HG02840 (cell line): ENCODE measurements at regions not wholly inside any gene's neighbourhood (a gene's known extent, or its start where the extent isn't known, plus 50 kb on each side); places are given as distances from the start of the nearest gene placed in this dataset.

Experiments
- ATAC-seq: cut with Tn5 transposase; IDR thresholded peaks from one replicate; pipeline ENCODE4 v1.9.1; 2021; ENCODE audit warnings: mild to moderate bottlenecking, moderate library complexity, moderate number of reproducible peaks; ENCODE audit not compliant: unreplicated experiment, low FRiP score

GRCh38 chr21:35147439-35147838 lies 98.3 kb upstream of the RUNX1 start:
- no peak for ATAC-seq

DNA sequence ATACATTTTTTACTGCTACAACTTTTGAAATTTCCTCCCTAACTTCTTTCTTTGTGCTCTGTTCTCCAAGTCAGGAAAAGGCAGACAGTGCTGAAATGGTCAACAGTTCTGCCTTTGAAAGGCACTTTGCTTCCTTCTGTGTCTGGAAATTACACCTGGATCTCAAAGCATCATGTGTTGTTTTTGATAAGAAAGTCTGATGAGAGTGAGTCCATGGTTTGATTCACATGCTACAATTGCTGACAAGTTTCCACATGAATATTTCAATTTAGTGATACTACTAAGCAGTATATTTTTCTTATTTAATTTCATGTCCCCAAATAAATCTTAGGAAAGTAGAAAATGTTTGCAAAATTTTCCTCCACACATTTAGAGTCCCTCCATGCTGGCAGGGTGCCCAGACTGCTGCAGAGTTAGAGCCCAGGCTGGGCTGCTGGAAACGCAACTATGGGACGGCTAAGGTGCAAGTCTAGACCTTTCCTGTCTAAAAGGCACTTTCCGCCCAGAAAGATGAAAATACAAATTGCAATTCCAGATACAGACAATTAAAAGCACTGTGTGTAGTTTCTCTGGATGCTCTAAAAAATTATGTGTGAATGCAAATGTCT lies 96.6 kb upstream of the RUNX1 start:
- no peak for ATAC-seq

DNA sequence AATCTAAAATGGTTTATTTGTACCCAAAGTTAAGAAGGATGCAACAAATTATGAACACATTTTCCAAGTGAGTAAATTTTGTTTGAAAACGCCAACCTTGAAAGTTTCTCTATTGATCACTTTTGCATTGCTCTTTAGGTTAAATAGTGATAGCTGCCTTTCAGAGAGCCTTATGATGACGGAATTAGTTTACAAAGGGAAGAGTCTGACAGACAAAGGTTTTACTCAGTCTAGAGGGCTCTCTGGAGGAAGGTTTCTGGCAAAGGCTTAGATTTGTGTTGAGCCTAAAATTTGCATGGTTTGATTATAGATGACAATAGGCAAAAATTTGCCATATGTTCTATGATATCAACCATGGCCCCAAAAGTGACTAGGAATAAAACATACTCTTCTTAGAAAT lies 95.9 kb upstream of the RUNX1 start:
- no peak for ATAC-seq

DNA sequence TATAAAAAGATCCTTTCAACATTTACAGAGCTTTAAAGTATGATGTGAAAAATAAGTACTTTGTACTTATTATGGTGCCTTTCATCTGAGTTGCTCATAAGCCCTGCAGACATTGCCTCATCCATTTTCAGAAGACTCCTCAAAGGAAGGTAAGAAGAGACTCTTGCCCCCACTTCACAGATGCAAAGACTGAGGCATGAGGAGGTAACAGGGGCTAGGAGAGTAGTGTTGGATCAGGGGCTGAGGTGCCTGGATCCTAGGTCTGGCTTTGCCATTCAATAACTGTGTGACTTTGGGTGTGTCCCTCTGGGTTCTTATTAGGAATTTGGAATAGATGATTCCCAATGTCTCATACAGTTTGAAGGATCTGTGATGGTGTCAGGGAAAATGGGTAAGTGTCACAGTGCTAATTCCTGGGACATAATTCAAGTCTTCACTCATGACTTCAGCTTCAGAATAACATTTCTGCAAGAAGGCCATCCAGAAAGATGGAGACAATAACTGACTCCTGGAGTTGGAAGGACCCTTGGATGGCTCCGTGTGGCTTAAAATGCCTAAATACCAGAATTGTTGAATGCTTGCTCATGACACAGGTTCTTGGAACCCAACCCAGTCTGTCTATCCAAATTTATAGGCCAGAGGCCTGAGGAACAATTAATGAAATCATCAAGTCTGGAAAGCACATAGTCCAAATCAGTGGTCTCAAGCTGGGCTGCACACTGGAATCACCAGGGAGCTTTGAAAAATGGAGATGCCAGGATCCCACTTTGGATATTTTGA lies 93.1 kb upstream of the RUNX1 start:
- ATAC-seq = no peak

GRCh38 chr21:35139382-35139715 lies 90.2 kb upstream of the RUNX1 start:
- ATAC-seq = no peak

- ATAC-seq = no peak
These were observed 89.7 kb upstream of the RUNX1 start for GRCh38 chr21:35138665-35139381.

DNA sequence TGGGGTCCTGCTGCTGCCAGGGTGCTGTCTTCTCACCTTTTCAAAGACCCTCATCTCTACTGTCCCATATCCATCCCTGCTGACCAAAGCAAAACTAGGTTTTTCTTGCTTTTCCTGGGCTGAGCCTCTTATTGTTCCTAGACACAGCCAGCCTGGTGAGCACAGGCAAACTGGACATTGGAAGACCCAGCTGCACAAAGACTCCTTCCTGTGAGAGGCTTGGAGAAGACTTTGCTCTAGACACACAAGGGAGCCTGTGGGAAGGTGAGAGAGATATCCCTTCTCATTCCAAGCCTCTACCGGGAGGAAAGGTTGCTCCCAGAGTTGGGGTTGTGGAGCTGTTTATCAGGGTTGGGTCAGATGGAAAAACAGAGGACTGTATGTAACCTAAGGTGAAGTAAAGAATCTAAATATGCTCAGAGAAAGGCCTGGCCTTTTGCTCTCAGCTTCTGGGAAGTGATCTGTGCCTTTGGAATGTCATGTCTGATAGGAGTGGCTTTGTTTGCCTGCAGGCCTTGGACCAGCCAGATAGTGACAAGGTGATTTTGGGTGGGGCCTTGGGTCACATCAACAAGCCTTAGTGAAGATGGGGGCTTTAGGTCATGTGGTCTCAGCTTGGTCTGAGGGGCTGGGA lies 87.6 kb upstream of the RUNX1 start:
- ATAC-seq = no peak

DNA sequence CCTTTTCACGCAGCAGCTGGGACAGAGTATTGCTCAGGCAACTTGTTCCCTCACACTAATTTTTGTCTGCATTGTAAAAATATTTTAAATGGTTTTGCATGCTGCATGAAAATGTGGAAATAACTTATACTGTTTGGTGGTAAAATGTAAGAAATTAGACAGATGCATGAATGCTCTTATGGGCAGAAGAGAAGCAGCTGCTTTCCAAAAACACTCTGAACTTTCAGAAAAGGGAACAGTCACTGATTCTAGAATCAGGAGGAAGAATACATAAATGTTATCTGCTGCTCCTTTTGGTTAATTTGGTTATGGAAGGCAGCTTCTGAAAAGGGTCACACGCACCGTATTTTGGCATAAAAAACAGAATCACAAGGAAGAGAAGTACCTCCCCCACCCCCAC lies 87.0 kb upstream of the RUNX1 start:
- ATAC-seq = no peak

- no peak for ATAC-seq
These were observed 86.4 kb upstream of the RUNX1 start for GRCh38 chr21:35135481-35135880.

- ATAC-seq = no peak
These were observed 85.2 kb upstream of the RUNX1 start for GRCh38 chr21:35134309-35134708.

GRCh38 chr21:35128536-35128935 lies 79.4 kb upstream of the RUNX1 start:
- ATAC-seq = no peak

DNA sequence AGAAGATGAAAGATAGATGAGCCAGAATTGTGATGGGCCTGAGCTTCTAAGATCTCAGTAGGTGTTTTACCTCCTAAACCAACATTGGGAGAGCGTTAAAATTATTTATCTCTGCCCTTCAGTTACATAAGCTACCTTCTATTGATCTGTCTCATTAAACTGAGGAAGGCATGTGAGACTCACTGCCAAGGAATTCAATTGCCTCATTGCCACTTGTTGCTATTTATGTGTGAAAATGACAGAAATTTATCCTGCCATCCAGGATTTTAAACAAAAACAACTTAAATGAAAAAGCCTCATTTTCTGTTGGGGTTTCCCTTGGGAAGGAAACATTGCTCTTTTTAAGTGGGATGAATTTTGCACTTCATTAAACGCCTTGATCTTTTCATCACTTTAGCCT lies 78.7 kb upstream of the RUNX1 start:
- no peak for ATAC-seq

DNA sequence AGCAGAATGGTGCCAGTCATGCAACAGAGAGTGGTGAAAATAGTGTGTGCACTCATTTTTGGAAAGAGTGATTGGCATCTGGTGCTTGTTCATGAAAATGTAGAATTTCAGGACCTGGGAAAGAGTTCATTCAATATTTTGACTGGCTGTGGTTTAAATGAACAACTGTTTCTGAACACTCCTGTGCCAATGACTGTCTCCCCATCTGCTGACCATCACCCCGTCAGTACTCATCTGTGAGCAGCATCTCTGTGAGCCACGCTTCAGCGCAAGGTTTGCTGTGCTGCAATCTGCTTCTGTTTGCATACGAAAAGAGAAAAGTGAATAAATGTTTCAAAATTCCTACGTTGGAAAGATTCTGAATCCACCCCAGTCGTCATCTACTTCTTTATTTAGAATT lies 77.9 kb upstream of the RUNX1 start:
- ATAC-seq = no peak

GRCh38 chr21:35120631-35121180 lies 71.6 kb upstream of the RUNX1 start:
- ATAC-seq = no peak

DNA sequence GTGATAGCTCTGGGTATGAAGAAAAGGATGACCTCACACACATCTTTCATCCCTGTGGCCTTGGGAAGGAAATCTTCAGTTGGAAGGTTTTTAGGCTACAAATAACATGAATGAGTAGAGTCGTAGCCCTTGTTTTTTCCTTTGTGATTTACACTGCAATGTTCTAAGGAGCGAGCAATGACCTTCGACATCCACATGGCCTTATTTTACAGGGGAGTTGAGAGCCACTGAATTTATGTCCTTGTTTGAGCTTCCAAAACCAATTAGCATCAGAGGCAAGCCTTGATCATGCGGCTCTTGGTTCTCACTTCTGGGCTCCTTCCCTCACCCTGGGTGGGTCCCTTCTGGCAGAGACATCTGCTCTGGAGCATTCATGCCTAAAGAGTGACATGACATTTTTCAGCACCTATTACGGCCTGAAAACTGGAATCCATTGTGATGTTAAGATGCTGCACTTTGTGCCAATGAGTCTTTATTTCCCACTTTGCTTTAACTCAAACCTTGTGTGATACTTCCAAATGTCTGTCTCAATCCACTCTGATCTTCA lies 70.5 kb upstream of the RUNX1 start:
- no peak for ATAC-seq

DNA sequence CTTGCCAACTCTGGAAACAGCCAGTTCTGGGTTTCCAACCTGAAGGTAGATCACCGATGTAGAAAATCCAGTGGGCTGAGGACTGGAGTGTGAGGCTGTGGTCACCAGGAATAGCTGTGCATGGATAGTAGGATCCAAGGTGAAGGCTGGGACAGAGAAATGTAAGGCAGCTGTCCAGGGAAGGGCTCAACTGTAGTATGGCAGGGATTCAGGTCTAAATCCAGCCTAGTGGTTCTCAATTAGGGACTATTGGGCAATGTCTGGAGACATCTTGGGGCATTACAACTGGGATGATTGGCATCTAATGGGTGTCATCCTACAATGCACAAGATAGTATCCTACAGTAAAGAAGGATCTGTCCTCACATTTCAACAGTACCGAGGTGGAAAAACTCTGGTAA lies 67.7 kb upstream of the RUNX1 start:
- ATAC-seq = no peak

DNA sequence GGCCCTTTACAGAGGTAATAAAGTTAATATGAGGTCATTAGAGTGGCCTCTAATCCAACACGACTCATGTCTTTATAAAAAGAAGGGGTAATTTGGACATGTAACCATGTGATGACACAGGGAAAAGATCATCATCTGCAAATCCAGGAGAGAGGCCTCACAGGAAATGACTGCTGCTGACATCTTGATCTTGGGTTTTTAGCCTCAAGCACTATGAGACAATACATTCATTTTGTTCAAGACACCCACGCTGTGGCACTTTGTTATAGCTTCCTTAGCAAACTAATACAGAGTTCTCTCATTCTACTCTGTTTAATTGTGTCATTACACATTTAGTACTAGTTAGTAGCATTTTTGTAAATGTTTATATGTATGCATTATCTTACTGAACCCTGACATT lies 64.0 kb upstream of the RUNX1 start:
- ATAC-seq = no peak

GRCh38 chr21:35111321-35111930 lies 62.3 kb upstream of the RUNX1 start:
- no peak for ATAC-seq

DNA sequence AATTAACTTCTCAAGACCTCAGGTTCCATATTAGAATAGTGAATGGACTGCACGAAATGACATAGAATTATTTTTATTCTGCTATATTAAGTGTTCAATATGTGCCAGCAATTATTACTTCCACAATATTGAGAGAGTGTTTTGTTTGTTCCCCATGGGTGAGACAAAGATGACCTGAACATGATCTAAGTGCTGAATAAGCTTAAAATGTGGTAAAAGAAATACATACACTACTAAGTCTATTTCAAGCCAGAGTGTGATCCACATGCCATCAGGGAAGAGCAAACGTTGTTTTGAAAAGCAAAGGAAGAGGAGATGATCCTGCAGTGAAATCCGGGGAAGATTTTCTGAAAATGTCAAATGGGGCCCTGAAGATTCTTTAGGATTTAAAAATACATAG lies 59.8 kb upstream of the RUNX1 start:
- ATAC-seq = no peak

DNA sequence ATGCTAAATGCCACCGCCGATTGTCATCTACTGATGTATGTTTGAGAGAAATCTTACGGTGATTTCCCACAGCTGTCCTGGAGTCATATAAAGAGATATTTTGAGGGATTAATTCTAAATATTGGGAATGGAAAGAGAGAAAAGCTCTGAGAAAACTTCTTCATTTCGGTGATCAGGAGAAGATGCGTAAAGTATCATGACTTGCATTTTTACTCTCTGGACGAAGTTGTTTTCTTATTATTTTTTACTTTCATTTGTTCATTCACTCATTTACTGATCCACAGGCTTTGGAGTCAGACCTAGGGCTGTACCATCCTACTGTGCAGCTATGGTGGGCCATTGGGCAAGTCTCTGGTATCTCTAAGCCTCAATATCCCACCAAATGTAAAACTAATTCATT lies 58.4 kb upstream of the RUNX1 start:
- no peak for ATAC-seq
